Epidermal melanocyte (primary cell): ENCODE measurements at regions not wholly inside any gene's neighbourhood (a gene's known extent, or its start where the extent isn't known, plus 50 kb on each side); places are given as distances from the start of the nearest gene placed in this dataset.
"Not testable (repeated sequence)": the region's sequence is repeated elsewhere in the genome, so short reads cannot be mapped to it uniquely, and the experiment has no call there.

Experiments
- DNase-seq: peaks from one replicate; pipeline ENCODE4 v3.0.0; 2011; ENCODE audit warnings: low spot score; ENCODE audit not compliant: insufficient read length

GRCh38 chr1:78715181-78715661, 65.6 kb downstream of the IFI44 start:
- no peak for DNase-seq

- DNase-seq, result no peak
These were observed 66.6 kb downstream of the IFI44 start for GRCh38 chr1:78716186-78716585.

- no peak for DNase-seq
These were observed 68.9 kb downstream of the IFI44 start for GRCh38 chr1:78718566-78718965.

DNA sequence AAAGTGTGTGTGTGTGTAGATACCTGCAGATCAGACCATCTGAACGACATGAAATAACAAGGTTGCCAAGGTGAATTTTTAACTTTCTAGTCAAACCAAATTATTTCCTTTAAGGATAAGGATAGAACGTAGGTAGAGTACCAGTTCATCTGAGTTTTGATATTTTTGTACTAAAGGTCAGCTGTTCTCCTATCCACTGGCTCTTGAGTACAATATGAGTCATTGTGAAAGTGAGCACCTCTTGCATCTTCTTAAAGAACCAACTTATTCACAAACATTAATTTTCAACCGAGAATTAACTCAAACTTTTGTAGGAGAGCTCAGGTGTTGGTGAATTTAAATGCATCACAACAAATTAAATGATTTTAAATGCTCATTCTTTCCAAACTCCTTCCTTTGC, 71.5 kb downstream of the IFI44 start:
- no peak for DNase-seq

DNA sequence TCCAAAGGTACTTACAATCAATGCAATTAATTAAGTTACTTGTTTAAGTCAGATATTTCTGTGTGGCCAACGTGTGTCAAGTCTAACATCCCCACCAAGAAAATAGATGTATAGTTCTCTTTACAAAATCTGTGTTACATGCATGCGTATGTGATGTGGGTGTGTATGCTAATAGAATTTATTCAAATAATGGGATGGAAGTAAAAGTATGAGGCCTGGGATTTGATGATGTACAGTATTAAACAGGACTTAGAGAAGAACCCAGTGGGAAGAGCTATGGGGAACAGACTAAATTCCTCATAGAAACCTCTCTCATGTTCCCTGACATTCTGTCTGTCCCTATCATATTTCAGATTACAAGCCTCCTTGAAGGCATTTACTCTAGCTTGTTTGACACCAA, 72.5 kb downstream of the IFI44 start:
- DNase-seq, result no peak

DNA sequence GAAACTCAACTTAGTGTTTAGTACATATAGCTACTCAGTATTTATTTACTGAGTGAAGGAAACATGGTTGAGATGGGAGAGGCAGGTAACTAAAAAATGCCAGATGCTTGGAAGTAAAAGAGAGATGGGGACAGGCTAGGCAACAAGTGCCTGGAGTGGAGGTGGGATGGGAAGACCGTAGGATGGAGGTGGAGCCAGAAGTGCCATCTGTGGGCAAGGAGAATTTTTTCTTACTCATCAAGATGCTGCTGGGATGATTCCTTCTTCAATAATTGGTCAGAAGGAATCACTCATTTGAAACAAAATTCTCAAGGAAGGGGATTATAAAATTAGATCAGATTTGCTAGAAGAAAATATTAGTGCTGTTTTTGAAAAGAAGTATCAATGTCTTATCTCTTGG, 72.9 kb downstream of the IFI44 start:
- DNase-seq, result no peak

GRCh38 chr1:78722947-78723346, 73.3 kb downstream of the IFI44 start:
- no peak for DNase-seq

GRCh38 chr1:78726686-78727085, 77.1 kb downstream of the IFI44 start:
- no peak for DNase-seq

DNA sequence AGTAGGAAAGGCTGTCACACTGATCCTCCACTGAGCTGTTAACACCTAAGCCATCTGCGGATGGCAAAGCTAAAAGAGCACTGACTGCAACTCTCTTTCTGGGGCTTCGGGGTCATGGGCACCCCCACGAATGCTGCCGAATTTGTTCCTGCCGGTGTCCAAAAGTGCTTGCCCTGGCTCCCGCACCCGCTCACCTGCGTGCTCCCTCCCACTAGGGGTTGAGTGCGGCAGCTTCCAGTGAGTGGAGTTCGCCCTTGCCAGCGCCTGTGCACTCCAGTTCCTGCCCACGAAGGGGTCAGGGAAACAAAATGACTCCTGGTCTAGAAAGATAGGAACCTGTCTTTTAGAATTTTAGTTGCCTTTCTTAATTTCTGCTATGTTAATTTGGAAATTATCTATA, 78.7 kb downstream of the IFI44 start:
- DNase-seq, result no peak

DNA sequence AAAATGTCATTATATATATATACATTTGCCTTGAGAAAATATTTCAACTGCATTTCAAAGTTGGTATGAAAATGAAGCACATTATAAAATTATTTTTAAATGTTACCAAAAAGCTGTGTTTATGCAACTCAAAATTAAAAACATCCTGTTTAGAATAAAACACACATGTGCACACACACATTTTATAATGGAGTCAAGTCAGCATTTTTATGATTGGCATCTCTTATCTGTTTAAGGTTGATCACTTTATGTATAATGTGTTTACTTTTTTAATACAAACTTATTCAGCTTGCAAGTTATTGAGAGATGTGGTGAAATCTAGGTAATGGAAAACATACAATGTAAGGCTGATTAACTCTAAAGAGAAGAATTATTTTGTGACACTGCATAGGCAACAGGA, 80.4 kb downstream of the IFI44 start:
- DNase-seq, result no peak

GRCh38 chr1:78731674-78732073, 82.0 kb downstream of the IFI44 start:
- no peak for DNase-seq

DNA sequence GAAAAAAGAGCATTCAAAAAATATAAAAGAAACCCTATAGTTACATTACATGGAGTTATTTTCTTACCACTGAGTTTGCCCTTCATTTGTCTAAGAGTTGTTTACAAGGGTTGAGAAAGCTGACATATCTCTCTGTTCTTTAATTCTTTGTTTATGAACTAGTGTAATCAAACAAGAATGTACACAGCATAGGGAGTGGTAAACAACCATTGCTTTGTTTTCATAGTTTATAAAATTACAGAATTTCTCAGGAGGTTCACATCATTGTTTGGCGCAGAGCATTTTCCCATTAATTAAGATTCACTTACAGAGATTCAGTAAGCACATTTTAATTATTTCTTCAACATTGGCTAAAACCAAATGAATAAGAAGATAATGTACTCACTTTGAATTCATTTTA, 87.6 kb downstream of the IFI44 start:
- DNase-seq, result no peak

- DNase-seq, result no peak
These were observed 94.0 kb downstream of the IFI44 start for GRCh38 chr1:78743626-78744025.

DNA sequence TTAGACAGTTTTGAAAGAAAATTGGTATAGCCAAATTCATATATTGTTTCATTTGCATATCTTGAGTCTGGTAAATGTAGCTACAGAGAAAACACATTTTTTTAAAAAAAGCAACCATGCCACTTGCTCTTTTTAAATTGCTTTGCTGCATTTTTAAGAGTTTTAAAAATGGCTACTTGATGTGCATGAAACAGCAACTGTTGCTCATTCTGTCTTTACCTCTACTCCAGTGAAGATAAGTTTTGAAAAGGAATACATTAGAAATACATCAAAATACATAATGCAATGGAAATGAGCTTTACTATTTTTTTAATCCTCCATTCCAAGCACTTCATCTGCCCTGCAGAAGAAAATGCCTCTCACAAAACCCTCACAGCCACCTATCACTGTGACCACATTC, 95.5 kb downstream of the IFI44 start:
- no peak for DNase-seq

DNA sequence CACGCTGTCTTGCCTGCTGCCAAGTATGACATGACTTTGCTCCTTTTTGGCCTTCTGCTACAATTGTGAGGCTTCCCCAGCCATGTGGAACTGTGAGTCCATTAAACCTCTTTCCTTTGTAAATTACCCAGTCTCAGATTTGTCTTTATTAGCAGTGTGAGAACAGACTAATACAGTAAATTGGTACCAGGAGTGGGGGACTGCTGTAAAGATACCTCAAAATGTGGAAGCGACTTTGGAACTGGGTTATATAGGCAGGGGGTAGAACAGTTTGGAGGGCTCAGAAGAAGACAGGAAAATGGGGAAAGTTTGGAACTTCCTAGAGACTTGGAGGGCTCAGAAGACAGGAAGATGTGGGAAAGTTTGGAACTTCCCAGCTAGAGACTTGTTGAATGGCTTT, 104.0 kb downstream of the IFI44 start:
- DNase-seq, result not testable (repeated sequence)

DNA sequence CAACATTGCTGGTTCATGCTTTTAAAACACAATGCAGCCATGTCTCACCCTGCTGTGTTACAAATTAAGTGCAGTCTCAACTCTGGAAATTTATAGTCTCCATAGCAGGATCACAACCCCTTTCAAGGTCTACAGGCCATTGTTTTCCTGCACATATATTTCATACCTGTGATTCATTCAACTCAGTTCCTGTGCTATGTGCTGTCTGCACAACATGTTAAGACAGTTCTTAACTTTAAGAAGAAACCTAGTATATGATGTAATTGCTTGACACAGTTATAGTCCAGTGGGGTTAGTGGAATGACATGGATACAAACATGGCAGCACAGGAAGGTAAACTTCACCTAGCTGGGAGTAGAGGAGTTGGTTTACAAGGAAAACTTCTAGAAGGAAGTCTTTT, 106.4 kb downstream of the IFI44 start:
- DNase-seq, result no peak

DNA sequence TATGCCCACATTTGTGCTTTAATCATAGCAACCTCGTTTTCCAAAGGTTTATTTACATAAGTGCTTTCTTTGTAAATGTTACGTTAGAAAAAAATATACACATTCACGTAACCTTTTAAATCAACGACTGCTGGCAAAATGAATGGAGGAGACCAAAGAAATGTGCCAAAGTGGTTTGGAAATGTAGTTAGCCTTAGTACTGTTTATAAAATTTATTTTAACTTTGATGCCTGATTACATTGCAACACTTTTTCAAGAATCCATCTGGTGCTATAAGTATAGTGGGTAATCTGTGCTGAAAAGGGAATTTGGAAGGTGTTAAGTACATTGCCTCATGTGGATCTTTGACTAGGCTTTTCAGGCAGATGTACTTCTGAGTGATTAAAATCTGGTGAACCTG, 108.9 kb downstream of the IFI44 start:
- no peak for DNase-seq

DNA sequence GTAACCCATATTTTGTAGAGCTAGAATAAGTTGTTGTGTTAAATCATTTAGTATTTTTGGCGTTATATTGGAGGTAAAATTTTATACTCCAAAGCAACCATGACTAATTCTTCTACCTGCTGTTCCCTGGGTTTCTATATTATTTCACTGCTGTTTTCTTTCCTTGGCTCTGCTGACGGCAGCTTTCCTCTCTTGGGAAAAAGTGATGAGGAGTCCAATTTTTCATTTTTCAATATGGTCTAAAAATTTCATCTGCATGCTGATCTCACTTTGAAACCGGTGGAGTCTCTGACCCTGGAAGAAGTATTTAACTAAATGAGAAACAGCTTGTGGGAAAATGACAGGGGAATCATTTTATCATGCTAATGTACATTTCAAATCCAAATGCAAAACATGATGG, 110.2 kb downstream of the IFI44 start:
- DNase-seq, result no peak

DNA sequence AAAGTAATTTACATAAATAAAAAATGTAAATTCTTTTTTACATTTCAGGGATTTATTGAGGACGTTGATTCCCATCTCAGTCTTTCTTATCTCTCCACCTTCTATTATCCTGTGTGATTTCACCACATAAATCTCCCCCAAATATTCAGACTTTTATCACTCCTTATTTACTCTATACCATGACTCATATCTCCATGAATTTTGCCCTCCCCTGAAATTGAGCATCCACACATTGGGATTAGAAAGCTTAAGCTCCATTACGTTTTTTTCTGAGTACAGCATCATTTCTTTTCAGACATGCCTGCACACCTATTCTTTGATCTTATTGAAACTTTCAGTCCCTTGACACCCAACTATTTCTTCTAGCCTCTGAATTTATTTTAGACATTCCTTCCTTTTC, 111.2 kb downstream of the IFI44 start:
- no peak for DNase-seq

GRCh38 chr1:78762113-78762512, 112.5 kb downstream of the IFI44 start:
- DNase-seq, result no peak

- no peak for DNase-seq
These were observed 115.9 kb downstream of the IFI44 start for GRCh38 chr1:78765489-78765888.

GRCh38 chr1:78779831-78780230, 130.2 kb downstream of the IFI44 start:
- DNase-seq, result no peak

DNA sequence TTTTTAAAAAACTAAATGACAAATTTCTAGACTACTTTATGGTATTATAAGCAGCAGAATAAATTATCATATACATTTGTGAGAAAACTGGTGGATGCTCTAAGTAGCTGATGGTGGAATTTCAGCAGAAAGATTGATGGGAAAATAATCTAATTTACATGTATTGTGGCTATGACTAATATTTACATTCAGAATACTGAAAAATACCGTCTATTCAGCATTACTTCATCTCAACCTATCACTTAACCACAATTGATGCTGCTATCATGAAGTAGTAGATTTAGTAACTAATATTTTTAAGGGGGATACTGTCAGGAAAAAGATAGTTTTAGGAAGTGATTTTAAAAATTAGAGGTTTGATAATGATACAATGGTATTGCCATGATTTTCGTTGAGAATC, 137.9 kb downstream of the IFI44 start:
- DNase-seq, result no peak

DNA sequence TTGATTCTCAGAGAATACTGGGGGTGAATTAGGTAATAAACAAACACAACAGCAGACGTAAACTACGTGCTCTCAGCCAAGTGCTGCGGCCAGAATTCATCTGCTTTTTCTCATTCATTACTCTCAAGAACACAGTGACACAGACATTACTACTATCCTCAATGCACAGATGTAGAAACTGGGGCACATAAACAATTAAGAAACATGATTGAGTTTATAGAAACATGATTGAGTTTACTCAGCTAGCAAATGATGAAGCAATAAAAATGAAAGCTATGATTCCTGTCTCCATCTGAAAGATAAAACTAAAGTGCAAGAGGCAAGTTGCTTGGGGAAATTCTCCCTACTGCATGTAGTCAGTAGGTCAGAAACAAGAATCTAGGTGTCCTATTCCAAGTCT, 140.5 kb downstream of the IFI44 start:
- DNase-seq, result no peak
